Neuronal stem cell (in vitro differentiated cells): ENCODE measurements at regions not wholly inside any gene's neighbourhood (a gene's known extent, or its start where the extent isn't known, plus 50 kb on each side); places are given as distances from the start of the nearest gene placed in this dataset.

Experiments used
- DNase-seq: peaks from one replicate; pipeline ENCODE4 v3.0.0-alpha.2; 2013; ENCODE audit warnings: low spot score
- H2AFZ ChIP-seq: one replicate; pipeline ENCODE4 v1.6.1; 2013; ENCODE audit warnings: mild to moderate bottlenecking, low read length, inconsistent platforms
- H2AK5ac ChIP-seq: 2 replicates; pipeline ENCODE4 v1.6.1; 2013; ENCODE audit warnings: low read depth, mild to moderate bottlenecking, inconsistent platforms, low read length, moderate library complexity, mixed read lengths
- H2BK120ac ChIP-seq: 2 replicates; pipeline ENCODE4 v1.6.1; 2013; ENCODE audit warnings: low read depth, mild to moderate bottlenecking, inconsistent platforms, low read length, moderate library complexity, mixed read lengths
- H2BK12ac ChIP-seq: one replicate; pipeline ENCODE4 v1.6.1; 2013; ENCODE audit warnings: low read length, inconsistent platforms
- H2BK15ac ChIP-seq: 2 replicates; pipeline ENCODE4 v1.6.1; 2013; ENCODE audit warnings: mild to moderate bottlenecking, low read length, inconsistent platforms, mixed read lengths
- H2BK5ac ChIP-seq: one replicate; pipeline ENCODE4 v1.6.1; 2013; ENCODE audit warnings: inconsistent platforms, mild to moderate bottlenecking, low read length, moderate library complexity
- H3K14ac ChIP-seq: one replicate; pipeline ENCODE4 v1.6.1; 2013; ENCODE audit warnings: low read length, inconsistent platforms
- H3K18ac ChIP-seq: 2 replicates; pipeline ENCODE4 v1.6.1; 2013; ENCODE audit warnings: low read length, inconsistent platforms
- H3K23ac ChIP-seq: 2 replicates; pipeline ENCODE4 v1.6.1; 2013; ENCODE audit warnings: low read depth, mild to moderate bottlenecking, mixed read lengths, low read length, inconsistent platforms; ENCODE audit not compliant: poor library complexity
- H3K27ac ChIP-seq: replicated peaks from 3 replicates; pipeline ENCODE4 v1.5.1; 2013; ENCODE audit warnings: low read length, inconsistent platforms
- H3K27me3 ChIP-seq, 3 experiments: 2 replicates each; pipeline ENCODE4 v1.6.1; 2013; ENCODE audit warnings: low read length in 3 of 3, mild to moderate bottlenecking in 2 of 3, inconsistent platforms in 1 of 3, low read depth in 1 of 3, mixed read lengths in 1 of 3, moderate library complexity in 1 of 3; ENCODE audit not compliant: control insufficient read depth in 3 of 3, insufficient read depth in 3 of 3
- H3K36me3 ChIP-seq, 2 donors: replicated peaks in 1 of 2; 2 replicates each; pipeline ENCODE4 v1.6.1; 2013; ENCODE audit warnings: low read length in 2 of 2; ENCODE audit not compliant: control insufficient read depth in 2 of 2, insufficient read depth in 2 of 2
- H3K4ac ChIP-seq: 2 replicates; pipeline ENCODE4 v1.6.1; 2013; ENCODE audit warnings: inconsistent platforms, mild to moderate bottlenecking, low read length, moderate library complexity
- H3K4me1 ChIP-seq, 2 donors: 1 replicate in 1 of 2; 2 replicates in 1 of 2; pipeline ENCODE4 v1.6.1; 2013; ENCODE audit warnings: low read length in 2 of 2, low read depth in 1 of 2; ENCODE audit not compliant: control insufficient read depth in 2 of 2, insufficient read depth in 1 of 2
- H3K4me2 ChIP-seq: one replicate; pipeline ENCODE4 v1.6.1; 2013; ENCODE audit warnings: mild to moderate bottlenecking, low read length, inconsistent platforms; ENCODE audit not compliant: insufficient read depth, poor library complexity, severe bottlenecking
- H3K4me3 ChIP-seq, 2 donors: 2 replicates each; pipeline ENCODE4 v1.5.1; 2013; ENCODE audit warnings: low read length in 2 of 2, mild to moderate bottlenecking in 2 of 2, inconsistent platforms in 1 of 2, moderate library complexity in 1 of 2
- H3K79me1 ChIP-seq: one replicate; pipeline ENCODE4 v1.6.1; 2013; ENCODE audit warnings: low read depth, mild to moderate bottlenecking, inconsistent platforms, low read length, moderate library complexity
- H3K9ac ChIP-seq: one replicate; pipeline ENCODE4 v1.6.1; 2013; ENCODE audit warnings: mild to moderate bottlenecking, low read depth, low read length, inconsistent platforms; ENCODE audit not compliant: poor library complexity
- H3K9me3 ChIP-seq, 2 donors: replicated peaks in 1 of 2; 2 replicates each; pipeline versions ENCODE3 to v1.6.1; 2013; ENCODE audit warnings: low read length in 2 of 2, mild to moderate bottlenecking in 2 of 2, inconsistent platforms in 1 of 2, low read depth in 1 of 2, mixed read lengths in 1 of 2, moderate library complexity in 1 of 2; ENCODE audit not compliant: control insufficient read depth in 2 of 2, insufficient read depth in 1 of 2
- H4K8ac ChIP-seq: one replicate; pipeline ENCODE4 v1.6.1; 2013; ENCODE audit warnings: low read depth, mild to moderate bottlenecking, inconsistent platforms, low read length, moderate library complexity
- H4K91ac ChIP-seq: one replicate; pipeline ENCODE4 v1.6.1; 2013; ENCODE audit warnings: low read length, low read depth, mild to moderate bottlenecking, inconsistent platforms; ENCODE audit not compliant: poor library complexity
- WGBS, 2 donors: extraction: QIAGEN DNeasy Blood & Tissue Kit; methylation state at CpG; one replicate each; pipeline ENCODE4 v1.1.7; 2013; ENCODE audit warnings: missing lambda C conversion rate in 2 of 2, mixed read lengths in 1 of 2; ENCODE audit not compliant: insufficient read length in 2 of 2, insufficient replicate concordance in 1 of 2; ENCODE audit errors: extremely low coverage in 2 of 2; 5-methylcytosine and 5-hydroxymethylcytosine counted together

- Histone ChIP-seq H2AK5ac (no peak overlapping the region), H3K9me3 (no peaks in the 10 kb centered on the region), H3K36me3 (no peaks in the 10 kb centered on the region), H3K4ac (no peak overlapping the region), H2BK120ac (no peak overlapping the region), H3K4me3 (no peak overlapping the region), H2BK12ac (no peak overlapping the region), H2BK15ac (no peak overlapping the region), H3K79me1 (no peaks in the 10 kb centered on the region), H3K14ac (no peak overlapping the region), H3K4me1 (no peaks in the 10 kb centered on the region), H3K9ac (no peak overlapping the region), H2AFZ (no peak overlapping the region), H3K18ac (no peak overlapping the region), H2BK5ac (no peak overlapping the region), H4K8ac (no peak overlapping the region), H4K91ac (no peak overlapping the region), H3K4me2 (no peak overlapping the region), H3K23ac (no peak overlapping the region), H3K27ac (no peak overlapping the region), H3K27me3 (no peaks in the 10 kb centered on the region)
- no peak for DNase-seq
- no CpG with 5 or more reads among the region's 1 CpG for WGBS, 2 donors
Measured at GRCh38 chr11:28756977-28757376, 648.8 kb downstream of the METTL15 start.

- no peaks in the 10 kb centered on the region for H3K4me1 ChIP-seq
- H2AK5ac ChIP-seq = no peak overlapping the region
- no peak overlapping the region for H3K4me3 ChIP-seq
- H3K27me3 ChIP-seq = no peaks in the 10 kb centered on the region
- H3K9me3 ChIP-seq = no peaks in the 10 kb centered on the region
- no peak overlapping the region for H2BK12ac ChIP-seq
- H3K18ac ChIP-seq = no peak overlapping the region
- H2AFZ ChIP-seq = no peak overlapping the region
- H2BK5ac ChIP-seq = no peak overlapping the region
- H3K36me3 ChIP-seq = no peaks in the 10 kb centered on the region
- DNase-seq = no peak
- H3K14ac ChIP-seq = no peak overlapping the region
- no peak overlapping the region for H3K27ac ChIP-seq
- H3K4me2 ChIP-seq = no peak overlapping the region
- H2BK120ac ChIP-seq = no peak overlapping the region
- H3K4ac ChIP-seq = no peak overlapping the region
- H3K79me1 ChIP-seq = no peaks in the 10 kb centered on the region
- H2BK15ac ChIP-seq = no peak overlapping the region
- H3K23ac ChIP-seq = no peak overlapping the region
- no peak overlapping the region for H4K8ac ChIP-seq
- H4K91ac ChIP-seq = no peak overlapping the region
- no peak overlapping the region for H3K9ac ChIP-seq
Measured at GRCh38 chr11:28743061-28743550, 634.9 kb downstream of the METTL15 start.

GRCh38 chr11:28739489-28740280 lies 631.5 kb downstream of the METTL15 start:
- H4K8ac ChIP-seq = no peak overlapping the region
- WGBS, 2 donors = no CpG with 5 or more reads among the region's 4 CpGs
- no peak for DNase-seq
- H3K9me3 ChIP-seq = no peaks in the 10 kb centered on the region
- no peak overlapping the region for H4K91ac ChIP-seq
- H3K4me1 ChIP-seq = no peaks in the 10 kb centered on the region
- H3K4me2 ChIP-seq = no peak overlapping the region
- H2BK120ac ChIP-seq = no peak overlapping the region
- H3K9ac ChIP-seq = no peak overlapping the region
- H2AK5ac ChIP-seq = no peak overlapping the region
- H3K79me1 ChIP-seq = no peaks in the 10 kb centered on the region
- no peak overlapping the region for H3K4me3 ChIP-seq
- no peak overlapping the region for H3K18ac ChIP-seq
- no peak overlapping the region for H3K14ac ChIP-seq
- H3K27ac ChIP-seq = no peak overlapping the region
- no peak overlapping the region for H2BK12ac ChIP-seq
- no peak overlapping the region for H2BK5ac ChIP-seq
- H3K4ac ChIP-seq = no peak overlapping the region
- H3K23ac ChIP-seq = no peak overlapping the region
- H2BK15ac ChIP-seq = no peak overlapping the region
- no peak overlapping the region for H2AFZ ChIP-seq
- no peaks in the 10 kb centered on the region for H3K36me3 ChIP-seq
- no peaks in the 10 kb centered on the region for H3K27me3 ChIP-seq

DNA sequence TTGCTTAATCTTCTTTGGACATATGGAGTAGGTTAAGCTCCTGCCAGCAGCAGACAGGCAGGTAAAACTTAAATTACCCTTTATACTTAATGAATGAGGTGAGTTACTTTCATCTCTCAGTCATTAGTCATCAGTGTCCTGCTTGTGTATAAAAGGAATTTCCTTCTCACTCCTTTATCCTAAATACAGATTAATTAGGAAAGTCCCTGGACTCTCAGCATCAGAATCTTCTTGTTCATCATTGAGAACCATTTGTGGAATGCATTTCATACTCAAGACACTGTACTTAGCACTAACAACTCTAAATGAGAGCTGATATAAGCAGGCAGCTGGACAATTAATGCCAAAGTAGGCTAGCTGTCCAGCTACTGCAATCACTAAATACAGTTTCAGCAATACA lies 630.4 kb downstream of the METTL15 start:
- Histone ChIP-seq H3K27me3 (no peaks in the 10 kb centered on the region), H3K79me1 (no peaks in the 10 kb centered on the region), H3K14ac (no peak overlapping the region), H2AFZ (no peak overlapping the region), H3K36me3 (no peaks in the 10 kb centered on the region), H3K9ac (no peak overlapping the region), H2BK5ac (no peak overlapping the region), H3K4me1 (no peaks in the 10 kb centered on the region), H3K4me2 (no peak overlapping the region), H3K4ac (no peak overlapping the region), H3K9me3 (no peaks in the 10 kb centered on the region), H3K23ac (no peak overlapping the region), H2BK120ac (no peak overlapping the region), H4K8ac (no peak overlapping the region), H2BK15ac (no peak overlapping the region), H2AK5ac (no peak overlapping the region), H4K91ac (no peak overlapping the region), H3K27ac (no peak overlapping the region), H2BK12ac (no peak overlapping the region), H3K4me3 (no peak overlapping the region), H3K18ac (no peak overlapping the region)
- no peak for DNase-seq
